ENCODE measurements at regions not wholly inside any gene's neighbourhood (a gene's known extent, or its start where the extent isn't known, plus 50 kb on each side); places are given as distances from the start of the nearest gene placed in this dataset.

DNA sequence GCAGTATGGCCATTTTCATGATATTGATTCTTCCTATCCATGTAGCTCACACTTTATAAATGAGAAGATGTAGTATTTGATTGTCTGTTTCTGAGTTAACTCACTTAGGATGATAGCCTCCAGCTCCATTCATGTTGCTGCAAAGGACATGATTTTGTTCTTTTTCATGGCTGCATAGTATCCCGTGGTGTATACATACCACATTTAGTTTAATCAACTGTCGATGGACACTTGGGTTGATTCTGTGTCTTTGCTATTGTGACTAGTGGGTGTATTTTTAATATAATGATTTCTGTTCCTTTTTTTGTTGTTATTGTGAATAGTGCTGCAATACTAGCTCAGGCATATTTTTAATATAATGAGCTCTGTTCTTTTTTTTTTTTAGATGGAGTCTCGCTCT, 560.3 kb upstream of the ZNF608 start:
- no peak overlapping the region for H3K9ac ChIP-seq (ENCODE audit: low read length in 2 of 2)
- H3K36me3 ChIP-seq (ENCODE audit: control insufficient read depth in 2 of 2, insufficient read depth in 2 of 2, low read length in 2 of 2) = no peaks in the 10 kb centered on the region
- no peaks in the 10 kb centered on the region for H3K9me3 ChIP-seq (ENCODE audit: control insufficient read depth in 2 of 2, low read length in 2 of 2)
- H3K4me3 ChIP-seq (ENCODE audit: low read length in 2 of 2) = no peak overlapping the region
- H3K27ac ChIP-seq (ENCODE audit: low read length) = no peak overlapping the region
- H3K27me3 ChIP-seq (ENCODE audit: control insufficient read depth in 1 of 2, insufficient read depth in 2 of 2, low read length in 2 of 2) = no peaks in the 10 kb centered on the region
- H3K4me1 ChIP-seq (ENCODE audit: control insufficient read depth, insufficient read depth, low read length) = no peaks in the 10 kb centered on the region

- Histone ChIP-seq H3K4me1 (ENCODE audit: control insufficient read depth, insufficient read depth, low read length) (no peaks in the 10 kb centered on the region), H3K27me3 (ENCODE audit: control insufficient read depth in 1 of 2, insufficient read depth in 2 of 2, low read length in 2 of 2) (no peaks in the 10 kb centered on the region), H3K27ac (ENCODE audit: low read length) (no peak overlapping the region), H3K4me3 (ENCODE audit: low read length in 2 of 2) (no peak overlapping the region), H3K9ac (ENCODE audit: low read length in 2 of 2) (no peak overlapping the region), H3K36me3 (ENCODE audit: control insufficient read depth in 2 of 2, insufficient read depth in 2 of 2, low read length in 2 of 2) (no peaks in the 10 kb centered on the region), H3K9me3 (ENCODE audit: control insufficient read depth in 2 of 2, low read length in 2 of 2) (no peaks in the 10 kb centered on the region)
Measured at GRCh38 chr5:125310749-125311148, 564.3 kb upstream of the ZNF608 start.

DNA sequence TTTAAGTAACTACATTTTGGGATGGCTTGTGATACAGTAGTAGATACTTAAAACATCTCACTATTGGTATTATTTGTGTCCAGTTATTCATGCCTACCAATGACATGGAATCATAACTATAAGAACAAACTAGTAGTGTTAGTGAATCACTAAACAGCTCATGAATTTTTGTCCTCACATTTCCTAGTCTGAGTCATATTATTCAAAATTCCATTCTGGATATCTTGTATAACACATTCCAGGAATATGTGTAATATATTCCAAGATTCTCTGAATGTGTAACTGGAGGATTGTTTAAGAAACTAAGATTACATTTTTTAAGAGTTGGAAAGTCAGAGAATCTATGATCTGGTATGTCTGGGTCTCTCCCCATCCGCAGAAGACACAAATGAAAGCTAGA, 565.3 kb upstream of the ZNF608 start:
- H3K4me1 ChIP-seq (ENCODE audit: control insufficient read depth, insufficient read depth, low read length) = no peaks in the 10 kb centered on the region
- no peaks in the 10 kb centered on the region for H3K27me3 ChIP-seq (ENCODE audit: control insufficient read depth in 1 of 2, insufficient read depth in 2 of 2, low read length in 2 of 2)
- H3K36me3 ChIP-seq (ENCODE audit: control insufficient read depth in 2 of 2, insufficient read depth in 2 of 2, low read length in 2 of 2) = no peaks in the 10 kb centered on the region
- no peak overlapping the region for H3K4me3 ChIP-seq (ENCODE audit: low read length in 2 of 2)
- no peaks in the 10 kb centered on the region for H3K9me3 ChIP-seq (ENCODE audit: control insufficient read depth in 2 of 2, low read length in 2 of 2)
- H3K27ac ChIP-seq (ENCODE audit: low read length) = no peak overlapping the region
- H3K9ac ChIP-seq (ENCODE audit: low read length in 2 of 2) = no peak overlapping the region

DNA sequence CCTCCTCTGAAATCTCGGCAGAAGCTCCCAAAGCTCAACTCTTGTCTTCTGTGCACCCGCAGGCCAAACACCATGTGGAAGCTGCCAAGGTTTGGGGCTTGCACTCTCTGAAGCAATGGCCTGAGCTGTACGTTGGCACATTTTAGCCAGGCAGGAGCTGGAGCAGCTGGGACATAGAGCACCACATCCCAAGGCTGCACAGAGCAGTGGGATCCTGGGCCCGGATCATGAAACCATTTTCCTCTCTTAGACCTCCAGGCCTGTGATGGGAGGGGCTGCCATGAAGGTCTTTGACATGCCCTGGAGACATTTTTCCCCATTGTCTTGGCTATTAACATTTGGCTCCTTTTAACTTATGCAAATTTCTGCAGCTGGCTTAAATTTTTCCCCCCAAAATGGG, 567.1 kb upstream of the ZNF608 start:
- no peaks in the 10 kb centered on the region for H3K36me3 ChIP-seq (ENCODE audit: control insufficient read depth in 2 of 2, insufficient read depth in 2 of 2, low read length in 2 of 2)

GRCh38 chr5:125315306-125315705, 568.9 kb upstream of the ZNF608 start:
- no peaks in the 10 kb centered on the region for H3K9me3 ChIP-seq (ENCODE audit: control insufficient read depth in 2 of 2, low read length in 2 of 2)
- H3K4me1 ChIP-seq (ENCODE audit: control insufficient read depth, insufficient read depth, low read length) = no peaks in the 10 kb centered on the region
- no peak overlapping the region for H3K4me3 ChIP-seq (ENCODE audit: low read length in 2 of 2)
- no peak overlapping the region for H3K27ac ChIP-seq (ENCODE audit: low read length)
- no peaks in the 10 kb centered on the region for H3K36me3 ChIP-seq (ENCODE audit: control insufficient read depth in 2 of 2, insufficient read depth in 2 of 2, low read length in 2 of 2)
- H3K9ac ChIP-seq (ENCODE audit: low read length in 2 of 2) = no peak overlapping the region
- no peaks in the 10 kb centered on the region for H3K27me3 ChIP-seq (ENCODE audit: control insufficient read depth in 1 of 2, insufficient read depth in 2 of 2, low read length in 2 of 2)

More for the DNA sequence above, 567.1 kb upstream of the ZNF608 start:
- Histone ChIP-seq H3K27ac (ENCODE audit: low read length) (no peak overlapping the region), H3K9me3 (ENCODE audit: control insufficient read depth in 2 of 2, low read length in 2 of 2) (no peaks in the 10 kb centered on the region), H3K9ac (ENCODE audit: low read length in 2 of 2) (no peak overlapping the region), H3K27me3 (ENCODE audit: control insufficient read depth in 1 of 2, insufficient read depth in 2 of 2, low read length in 2 of 2) (no peaks in the 10 kb centered on the region), H3K4me3 (ENCODE audit: low read length in 2 of 2) (no peak overlapping the region), H3K4me1 (ENCODE audit: control insufficient read depth, insufficient read depth, low read length) (no peaks in the 10 kb centered on the region)

- H3K27ac ChIP-seq (ENCODE audit: low read length) = no peak overlapping the region
- no peak overlapping the region for H3K9ac ChIP-seq (ENCODE audit: low read length in 2 of 2)
- no peaks in the 10 kb centered on the region for H3K36me3 ChIP-seq (ENCODE audit: control insufficient read depth in 2 of 2, insufficient read depth in 2 of 2, low read length in 2 of 2)
- no peaks in the 10 kb centered on the region for H3K9me3 ChIP-seq (ENCODE audit: control insufficient read depth in 2 of 2, low read length in 2 of 2)
- H3K27me3 ChIP-seq (ENCODE audit: control insufficient read depth in 1 of 2, insufficient read depth in 2 of 2, low read length in 2 of 2) = no peaks in the 10 kb centered on the region
- H3K4me3 ChIP-seq (ENCODE audit: low read length in 2 of 2) = no peak overlapping the region
- H3K4me1 ChIP-seq (ENCODE audit: control insufficient read depth, insufficient read depth, low read length) = no peaks in the 10 kb centered on the region
Measured at GRCh38 chr5:125316391-125316790, 570.0 kb upstream of the ZNF608 start.

GRCh38 chr5:125316915-125317535, 570.6 kb upstream of the ZNF608 start:
- Histone ChIP-seq H3K9me3 (ENCODE audit: control insufficient read depth in 2 of 2, low read length in 2 of 2) (no peaks in the 10 kb centered on the region), H3K27me3 (ENCODE audit: control insufficient read depth in 1 of 2, insufficient read depth in 2 of 2, low read length in 2 of 2) (no peaks in the 10 kb centered on the region), H3K4me3 (ENCODE audit: low read length in 2 of 2) (no peak overlapping the region), H3K9ac (ENCODE audit: low read length in 2 of 2) (no peak overlapping the region), H3K27ac (ENCODE audit: low read length) (no peak overlapping the region), H3K4me1 (ENCODE audit: control insufficient read depth, insufficient read depth, low read length) (no peaks in the 10 kb centered on the region), H3K36me3 (ENCODE audit: control insufficient read depth in 2 of 2, insufficient read depth in 2 of 2, low read length in 2 of 2) (no peaks in the 10 kb centered on the region)

DNA sequence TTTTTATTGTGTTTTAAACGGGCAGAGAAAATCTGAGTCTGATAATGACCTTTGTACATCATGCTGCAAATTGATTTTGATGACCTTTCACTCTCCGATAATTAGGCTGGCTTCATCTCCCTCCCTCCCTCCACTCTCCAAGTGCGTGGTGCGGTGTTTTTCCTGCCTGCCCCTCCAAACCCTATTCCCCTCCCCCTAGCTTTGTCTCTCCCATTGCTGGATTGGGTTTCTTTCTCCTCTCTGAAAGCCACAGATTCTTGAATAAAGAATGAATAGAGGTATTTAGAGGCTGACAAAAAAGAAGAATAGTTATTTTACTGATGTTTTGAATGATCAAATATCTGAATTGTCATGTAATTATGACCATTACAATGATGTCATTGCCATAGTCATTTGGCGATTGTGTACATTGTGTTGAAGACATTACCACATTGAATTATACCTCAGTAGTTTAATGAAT, 571.1 kb upstream of the ZNF608 start:
- Histone ChIP-seq H3K4me3 (ENCODE audit: low read length in 2 of 2) (no peak overlapping the region), H3K9ac (ENCODE audit: low read length in 2 of 2) (no peak overlapping the region), H3K27ac (ENCODE audit: low read length) (no peak overlapping the region)

GRCh38 chr5:125321654-125322053, 575.2 kb upstream of the ZNF608 start:
- no peaks in the 10 kb centered on the region for H3K36me3 ChIP-seq (ENCODE audit: control insufficient read depth in 2 of 2, insufficient read depth in 2 of 2, low read length in 2 of 2)
- no peaks in the 10 kb centered on the region for H3K27me3 ChIP-seq (ENCODE audit: control insufficient read depth in 1 of 2, insufficient read depth in 2 of 2, low read length in 2 of 2)
- no peaks in the 10 kb centered on the region for H3K4me1 ChIP-seq (ENCODE audit: control insufficient read depth, insufficient read depth, low read length)
- no peak overlapping the region for H3K9ac ChIP-seq (ENCODE audit: low read length in 2 of 2)
- no peaks in the 10 kb centered on the region for H3K9me3 ChIP-seq (ENCODE audit: control insufficient read depth in 2 of 2, low read length in 2 of 2)
- H3K4me3 ChIP-seq (ENCODE audit: low read length in 2 of 2) = no peak overlapping the region
- H3K27ac ChIP-seq (ENCODE audit: low read length) = no peak overlapping the region

More for the DNA sequence above, 571.1 kb upstream of the ZNF608 start:
- no peaks in the 10 kb centered on the region for H3K4me1 ChIP-seq (ENCODE audit: control insufficient read depth, insufficient read depth, low read length)
- no peaks in the 10 kb centered on the region for H3K27me3 ChIP-seq (ENCODE audit: control insufficient read depth in 1 of 2, insufficient read depth in 2 of 2, low read length in 2 of 2)
- no peaks in the 10 kb centered on the region for H3K9me3 ChIP-seq (ENCODE audit: control insufficient read depth in 2 of 2, low read length in 2 of 2)
- no peaks in the 10 kb centered on the region for H3K36me3 ChIP-seq (ENCODE audit: control insufficient read depth in 2 of 2, insufficient read depth in 2 of 2, low read length in 2 of 2)

- Histone ChIP-seq H3K9me3 (ENCODE audit: control insufficient read depth in 2 of 2, low read length in 2 of 2) (no peaks in the 10 kb centered on the region), H3K9ac (ENCODE audit: low read length in 2 of 2) (no peak overlapping the region), H3K36me3 (ENCODE audit: control insufficient read depth in 2 of 2, insufficient read depth in 2 of 2, low read length in 2 of 2) (no peaks in the 10 kb centered on the region), H3K27me3 (ENCODE audit: control insufficient read depth in 1 of 2, insufficient read depth in 2 of 2, low read length in 2 of 2) (no peaks in the 10 kb centered on the region), H3K4me1 (ENCODE audit: control insufficient read depth, insufficient read depth, low read length) (no peaks in the 10 kb centered on the region), H3K4me3 (ENCODE audit: low read length in 2 of 2) (no peak overlapping the region), H3K27ac (ENCODE audit: low read length) (no peak overlapping the region)
Measured at GRCh38 chr5:125323613-125324012, 577.2 kb upstream of the ZNF608 start.

- H3K27ac ChIP-seq (ENCODE audit: low read length) = no peak overlapping the region
Measured at GRCh38 chr5:125325488-125326149, 579.2 kb upstream of the ZNF608 start.

More at GRCh38 chr5:125325488-125326149, 579.2 kb upstream of the ZNF608 start:
- H3K9ac ChIP-seq (ENCODE audit: low read length in 2 of 2) = no peak overlapping the region
- H3K4me3 ChIP-seq (ENCODE audit: low read length in 2 of 2) = no peak overlapping the region
- H3K4me1 ChIP-seq (ENCODE audit: control insufficient read depth, insufficient read depth, low read length) = no peaks in the 10 kb centered on the region
- no peaks in the 10 kb centered on the region for H3K27me3 ChIP-seq (ENCODE audit: control insufficient read depth in 1 of 2, insufficient read depth in 2 of 2, low read length in 2 of 2)
- no peaks in the 10 kb centered on the region for H3K36me3 ChIP-seq (ENCODE audit: control insufficient read depth in 2 of 2, insufficient read depth in 2 of 2, low read length in 2 of 2)
- H3K9me3 ChIP-seq (ENCODE audit: control insufficient read depth in 2 of 2, low read length in 2 of 2) = no peaks in the 10 kb centered on the region

Measured in stomach smooth muscle (tissue), 2 donors.